Suprapubic skin (tissue), 4 donors: ENCODE measurements at regions not wholly inside any gene's neighbourhood (a gene's known extent, or its start where the extent isn't known, plus 50 kb on each side); places are given as distances from the start of the nearest gene placed in this dataset.
"Not testable (repeated sequence)": the region's sequence is repeated elsewhere in the genome, so short reads cannot be mapped to it uniquely, and the experiment has no call there.

Experiments used
- DNase-seq, 2 donors: peaks; one replicate each; pipeline ENCODE4 v3.0.0-alpha.2; 2019; ENCODE audit warnings: low spot score in 2 of 2
- H3K27ac ChIP-seq: fragments of 200-600 bp; sonication (generic); one replicate; pipeline ENCODE4 v1.5.1; 2019
- H3K27me3 ChIP-seq: fragments of 200-600 bp; sonication (generic); one replicate; pipeline ENCODE4 v1.5.1; 2019
- H3K36me3 ChIP-seq: fragments of 200-600 bp; sonication (generic); one replicate; pipeline ENCODE4 v1.5.1; 2019
- H3K4me1 ChIP-seq: fragments of 200-600 bp; sonication (generic); one replicate; pipeline ENCODE4 v1.5.1; 2019
- H3K4me3 ChIP-seq: fragments of 200-600 bp; sonication (generic); one replicate; pipeline ENCODE4 v1.5.1; 2019; ENCODE audit warnings: mild to moderate bottlenecking
- H3K9me3 ChIP-seq: fragments of 200-600 bp; sonication (generic); one replicate; pipeline ENCODE4 v1.5.1; 2019
- EP300 ChIP-seq: sonication (generic); formaldehyde crosslinking; IDR thresholded peaks from one replicate; pipeline ENCODE4 v1.6.1; 2017; ENCODE audit warnings: antibody characterized with exemption
- POLR2A ChIP-seq, 2 donors: fragments of 450-650 bp; IDR thresholded peaks; one replicate each; pipeline ENCODE4 v1.6.1; 2017; ENCODE audit warnings: antibody characterized with exemption in 2 of 2, mild to moderate bottlenecking in 2 of 2, moderate library complexity in 2 of 2
- POLR2AphosphoS5 ChIP-seq, 3 donors: sonication (generic); formaldehyde crosslinking; IDR thresholded peaks; one replicate each; pipeline ENCODE4 v1.6.1; 2017; ENCODE audit warnings: antibody characterized with exemption in 3 of 3
- whole genome bisulfite sequencing: methylation state at CpG from one replicate; pipeline ENCODE4 v1.1.5; 2018; 5-methylcytosine and 5-hydroxymethylcytosine counted together
- TF ChIP-seq, protein P1 (sequence below), 2 donors: fragments of 200-600 bp in 1 of 2; fragments of 450-650 bp in 1 of 2; sonication (generic) in 1 of 2; IDR thresholded peaks; one replicate each; pipeline ENCODE4 v1.5.1; 2016 to 2019; ENCODE audit warnings: antibody characterized with exemption in 2 of 2, mild to moderate bottlenecking in 1 of 2, moderate library complexity in 1 of 2

DNA sequence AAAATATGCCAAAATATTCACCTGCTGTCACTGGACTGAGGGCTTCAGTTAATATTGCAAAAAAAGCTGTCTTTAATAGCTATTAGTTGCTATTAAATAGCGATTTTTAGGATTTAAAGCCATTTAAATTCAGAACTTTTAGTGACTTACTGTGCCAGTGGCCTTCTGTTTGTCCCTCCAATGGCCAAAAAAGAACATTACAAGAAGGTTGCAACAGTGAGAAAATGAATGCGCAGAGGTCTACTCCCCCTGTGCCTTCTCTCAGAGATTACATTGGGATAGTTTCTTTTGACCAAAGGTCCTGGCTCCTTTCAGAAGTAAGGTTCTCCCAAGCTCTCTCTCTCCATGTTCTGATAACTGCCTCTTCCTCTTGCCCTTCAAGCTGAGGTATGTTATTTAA lies 930.3 kb upstream of the ARRDC3 start:
- 91% methylated on average over 2 of the region's 2 CpGs for WGBS
- Histone ChIP-seq H3K4me1 (peaks cover 6% of the 10 kb centered on the region), H3K27ac (no peak overlapping the region), H3K4me3 (no peak overlapping the region), H3K9me3 (no peaks in the 10 kb centered on the region), H3K27me3 (no peaks in the 10 kb centered on the region), H3K36me3 (no peaks in the 10 kb centered on the region)
- TF ChIP-seq POLR2A (IDR thresholded peaks at IDR 0.05) = no peak
- no peak for TF ChIP-seq EP300
- TF ChIP-seq, protein P1, sequence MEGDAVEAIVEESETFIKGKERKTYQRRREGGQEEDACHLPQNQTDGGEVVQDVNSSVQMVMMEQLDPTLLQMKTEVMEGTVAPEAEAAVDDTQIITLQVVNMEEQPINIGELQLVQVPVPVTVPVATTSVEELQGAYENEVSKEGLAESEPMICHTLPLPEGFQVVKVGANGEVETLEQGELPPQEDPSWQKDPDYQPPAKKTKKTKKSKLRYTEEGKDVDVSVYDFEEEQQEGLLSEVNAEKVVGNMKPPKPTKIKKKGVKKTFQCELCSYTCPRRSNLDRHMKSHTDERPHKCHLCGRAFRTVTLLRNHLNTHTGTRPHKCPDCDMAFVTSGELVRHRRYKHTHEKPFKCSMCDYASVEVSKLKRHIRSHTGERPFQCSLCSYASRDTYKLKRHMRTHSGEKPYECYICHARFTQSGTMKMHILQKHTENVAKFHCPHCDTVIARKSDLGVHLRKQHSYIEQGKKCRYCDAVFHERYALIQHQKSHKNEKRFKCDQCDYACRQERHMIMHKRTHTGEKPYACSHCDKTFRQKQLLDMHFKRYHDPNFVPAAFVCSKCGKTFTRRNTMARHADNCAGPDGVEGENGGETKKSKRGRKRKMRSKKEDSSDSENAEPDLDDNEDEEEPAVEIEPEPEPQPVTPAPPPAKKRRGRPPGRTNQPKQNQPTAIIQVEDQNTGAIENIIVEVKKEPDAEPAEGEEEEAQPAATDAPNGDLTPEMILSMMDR (IDR thresholded peaks at IDR 0.05) = no peak
- no peak for TF ChIP-seq POLR2AphosphoS5 (IDR thresholded peaks at IDR 0.05)
- no peak for DNase-seq

DNA sequence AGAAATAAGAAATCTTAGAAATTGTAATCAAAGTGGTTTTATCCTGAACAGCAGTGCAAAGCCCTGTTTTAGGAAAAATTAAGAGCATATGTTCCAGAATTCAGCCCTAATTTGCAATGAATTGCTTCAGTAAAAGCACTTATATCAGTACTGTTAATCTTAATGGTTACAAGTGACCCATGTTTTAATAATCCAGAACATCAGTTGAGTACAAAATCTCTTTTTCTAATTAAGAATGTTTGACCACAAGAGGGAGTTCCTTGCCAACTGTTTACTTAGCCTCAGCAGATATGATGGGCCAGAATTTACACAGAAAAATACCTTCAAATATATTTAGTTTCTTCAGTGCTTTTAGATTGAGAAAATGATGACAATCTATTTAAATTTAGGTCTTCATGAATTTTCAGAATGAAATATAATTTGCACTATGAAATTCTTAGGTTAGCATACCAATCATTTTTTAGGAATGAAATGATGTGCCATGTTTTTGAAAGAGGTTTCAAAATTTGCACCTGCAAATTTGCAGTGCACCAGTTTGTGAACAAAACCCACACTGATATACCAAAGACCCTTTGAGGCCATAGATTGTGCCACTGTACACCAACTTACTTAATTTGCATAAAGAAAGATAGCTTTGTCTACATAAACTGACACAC lies 926.3 kb upstream of the ARRDC3 start:
- Histone ChIP-seq H3K27me3 (no peaks in the 10 kb centered on the region), H3K27ac (no peak overlapping the region), H3K4me1 (peaks cover 6% of the 10 kb centered on the region), H3K36me3 (no peaks in the 10 kb centered on the region), H3K4me3 (no peak overlapping the region), H3K9me3 (no peaks in the 10 kb centered on the region)
- TF ChIP-seq POLR2AphosphoS5 (IDR thresholded peaks at IDR 0.05) (no peak), EP300 (no peak), POLR2A (IDR thresholded peaks at IDR 0.05) (no peak)
- TF ChIP-seq, protein P1 (IDR thresholded peaks at IDR 0.05) = no peak
- no peak for DNase-seq

DNA sequence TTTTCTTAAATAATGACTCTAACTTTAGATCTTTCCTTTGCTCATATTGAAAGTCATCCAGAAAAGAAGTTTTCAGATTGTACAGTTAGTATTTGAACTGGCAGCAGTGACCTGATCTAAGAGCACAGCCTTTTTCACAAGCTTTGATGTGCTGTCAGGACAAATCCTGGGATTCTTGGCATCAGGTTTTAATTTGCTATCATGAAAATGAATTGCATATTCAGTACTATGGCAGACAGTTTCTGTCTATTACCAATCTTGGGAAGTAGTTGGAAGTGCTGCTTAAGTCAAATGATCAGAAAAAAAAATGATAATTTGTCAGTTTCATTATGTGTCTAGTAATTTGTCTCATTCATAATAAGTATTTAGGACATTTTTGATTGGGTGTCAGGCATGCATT lies 925.6 kb upstream of the ARRDC3 start:
- H3K36me3 ChIP-seq = no peaks in the 10 kb centered on the region
- peaks cover 6% of the 10 kb centered on the region for H3K4me1 ChIP-seq
- DNase-seq = no peak
- no peak overlapping the region for H3K27ac ChIP-seq
- TF ChIP-seq POLR2A (IDR thresholded peaks at IDR 0.05) = no peak
- TF ChIP-seq, protein P1 (IDR thresholded peaks at IDR 0.05) = no peak
- TF ChIP-seq POLR2AphosphoS5 (IDR thresholded peaks at IDR 0.05) = no peak
- TF ChIP-seq EP300 = no peak
- H3K9me3 ChIP-seq = no peaks in the 10 kb centered on the region
- H3K27me3 ChIP-seq = no peaks in the 10 kb centered on the region
- no peak overlapping the region for H3K4me3 ChIP-seq

DNA sequence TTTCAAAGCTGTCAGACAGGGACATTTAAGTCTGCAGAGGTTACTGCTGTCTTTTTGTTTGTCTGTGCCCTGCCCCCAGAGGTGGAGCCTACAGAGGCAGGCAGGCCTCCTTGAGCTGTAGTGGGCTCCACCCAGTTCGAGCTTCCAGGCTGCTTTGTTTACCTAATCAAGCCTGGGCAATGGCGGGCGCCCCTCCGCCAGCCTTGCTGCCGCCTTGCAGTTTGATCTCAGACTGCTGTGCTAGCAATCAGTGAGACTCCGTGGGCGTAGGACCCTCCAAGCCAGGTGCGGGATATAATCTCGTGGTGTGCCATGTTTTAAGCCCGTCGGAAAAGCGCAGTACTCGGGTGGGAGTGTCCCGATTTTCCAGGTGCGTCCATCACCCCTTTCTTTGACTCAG lies 919.2 kb upstream of the ARRDC3 start:
- not testable (repeated sequence) for H3K4me3 ChIP-seq, H3K36me3 ChIP-seq, H3K27me3 ChIP-seq, H3K27ac ChIP-seq, H3K9me3 ChIP-seq, DNase-seq, H3K4me1 ChIP-seq
- 96% methylated on average over 15 of the region's 15 CpGs for WGBS

DNA sequence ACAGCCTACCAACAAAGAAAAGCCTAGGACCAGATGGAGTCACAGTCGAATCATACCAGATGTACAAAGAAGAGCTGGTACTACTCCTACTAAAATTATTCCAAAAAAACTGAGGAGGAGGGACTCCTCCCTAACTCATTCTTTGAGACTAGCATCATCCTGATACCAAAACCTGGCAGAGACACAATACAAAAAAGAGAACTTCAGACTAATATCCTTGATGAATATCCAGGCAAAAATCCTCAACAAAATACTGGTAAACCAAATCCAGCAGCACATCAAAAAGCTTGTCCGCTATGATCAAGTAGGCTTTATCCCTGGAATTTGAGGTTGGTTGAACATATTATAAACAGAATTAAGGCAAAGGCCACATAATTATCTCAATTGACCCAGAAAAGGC lies 900.4 kb upstream of the ARRDC3 start:
- TF ChIP-seq POLR2A (IDR thresholded peaks at IDR 0.05) = no peak

DNA sequence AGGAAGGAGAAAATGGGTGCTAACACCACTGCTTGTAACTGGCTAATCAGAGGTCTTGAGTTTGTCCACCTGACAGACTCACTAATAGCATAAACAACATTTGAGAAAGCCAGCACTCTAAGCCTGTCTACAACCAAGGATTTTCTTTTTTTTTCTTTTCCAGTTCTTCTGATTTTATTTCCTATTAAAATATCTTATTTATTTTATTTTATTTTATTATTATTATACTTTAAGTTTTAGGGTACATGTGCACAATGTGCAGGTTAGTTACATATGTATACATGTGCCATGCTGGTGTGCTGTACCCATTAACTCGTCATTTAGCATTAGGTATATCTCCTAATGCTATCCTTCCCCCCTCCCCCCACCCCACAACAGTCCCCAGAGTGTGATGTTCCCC lies 888.6 kb upstream of the ARRDC3 start:
- WGBS = 73% methylated on average over 1 of the region's 1 CpG
- DNase-seq, H3K27ac ChIP-seq, H3K27me3 ChIP-seq, H3K4me3 ChIP-seq, H3K36me3 ChIP-seq, H3K4me1 ChIP-seq, H3K9me3 ChIP-seq: not testable (repeated sequence)

More for the DNA sequence above, 900.4 kb upstream of the ARRDC3 start:
- WGBS = 83% methylated on average over 2 of the region's 2 CpGs
- no peak for DNase-seq
- Histone ChIP-seq H3K27me3 (no peaks in the 10 kb centered on the region), H3K36me3 (no peaks in the 10 kb centered on the region), H3K4me1 (no peaks in the 10 kb centered on the region), H3K9me3 (peaks cover 3% of the 10 kb centered on the region), H3K4me3 (no peak overlapping the region), H3K27ac (no peak overlapping the region)

DNA sequence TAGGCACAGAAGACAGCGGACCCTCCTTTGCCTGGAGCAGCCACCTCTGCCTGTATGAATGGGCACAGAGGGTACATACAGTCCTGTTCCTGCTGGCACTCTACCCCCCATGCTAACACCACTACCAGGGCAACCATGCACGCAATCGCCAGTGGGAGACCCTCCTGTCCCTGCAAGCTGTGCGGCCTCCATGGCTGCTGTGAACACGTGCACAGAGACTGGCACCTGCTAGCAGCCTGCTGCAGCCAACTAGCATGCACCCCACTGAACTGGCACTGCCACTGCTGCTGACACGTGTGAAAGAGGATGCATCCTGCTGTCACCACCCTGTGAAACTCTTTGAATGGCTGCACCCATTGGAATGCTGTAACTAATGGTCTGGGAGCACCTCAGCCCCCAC lies 885.2 kb upstream of the ARRDC3 start:
- WGBS = no CpG with 5 or more reads among the region's 6 CpGs
- Histone ChIP-seq H3K9me3 (no peaks in the 10 kb centered on the region), H3K36me3 (no peaks in the 10 kb centered on the region)

More for the DNA sequence above, 885.2 kb upstream of the ARRDC3 start:
- H3K27me3 ChIP-seq = no peaks in the 10 kb centered on the region
- no peak overlapping the region for H3K27ac ChIP-seq
- no peak for DNase-seq
- TF ChIP-seq POLR2A (IDR thresholded peaks at IDR 0.05) (no peak), POLR2AphosphoS5 (IDR thresholded peaks at IDR 0.05) (no peak), EP300 (no peak)
- TF ChIP-seq, protein P1 (IDR thresholded peaks at IDR 0.05) = no peak
- H3K4me1 ChIP-seq = no peaks in the 10 kb centered on the region
- H3K4me3 ChIP-seq = no peak overlapping the region
